ENCODE measurements at regions not wholly inside any gene's neighbourhood (a gene's known extent, or its start where the extent isn't known, plus 50 kb on each side); places are given as distances from the start of the nearest gene placed in this dataset.

DNA sequence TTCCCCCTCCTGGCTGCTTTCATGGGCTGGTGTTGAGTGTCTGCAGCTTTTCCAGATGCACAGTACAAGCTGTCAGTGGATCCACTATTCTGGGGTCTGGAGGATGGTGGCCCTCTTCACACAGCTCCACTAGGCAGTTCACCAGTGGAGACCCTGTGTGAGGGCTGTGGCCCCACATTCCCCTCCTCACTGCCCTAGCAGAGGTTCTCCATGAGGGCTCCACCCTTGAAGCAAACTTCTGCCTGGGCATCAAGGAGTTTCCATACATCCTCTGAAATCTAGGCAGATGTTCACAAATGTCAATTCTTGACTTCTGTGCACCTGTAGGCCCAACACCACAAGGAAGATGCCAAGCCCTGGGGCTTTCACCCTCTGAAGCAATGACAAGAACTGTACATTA, 1386.2 kb upstream of the ACVR2A start:
- no peak overlapping the region for H3K9ac ChIP-seq (ENCODE audit: low read length)
- peaks cover 0 to 4% of the 10 kb centered on the region in 2 experiments; a peak in 1 of 4 replicates for H3K9me3 ChIP-seq (ENCODE audit: control insufficient read depth in 1 of 2, insufficient read depth in 1 of 2, low read depth in 1 of 2, low read length in 2 of 2)
- ChIA-PET POLR2A (no interaction called here), RAD21 (ENCODE audit: low non-redundant PET in 1 of 2, low total read pairs in 2 of 2, uncharacterized antibody in 2 of 2, unreplicated experiment in 2 of 2) (no interaction called here), CTCF (no interaction called here)
- H3K27me3 ChIP-seq (ENCODE audit: insufficient read depth, low read length) = no peaks in the 10 kb centered on the region
- no peak overlapping the region for H2AFZ ChIP-seq (ENCODE audit: low read depth, low read length, poor library complexity, severe bottlenecking)
- no peak overlapping the region for H3K4me3 ChIP-seq (replicated peaks in 1 of 2; ENCODE audit: low read depth in 1 of 2, low read length in 2 of 2)
- no peaks in the 10 kb centered on the region for H3K9me2 ChIP-seq (ENCODE audit: insufficient read depth)
- DNase-seq (ENCODE audit: low read depth, low spot score) = no peak
- H3K4me2 ChIP-seq (ENCODE audit: low read length) = no peak overlapping the region
- intact Hi-C loops (cut with micrococcal nuclease) = no loop called here
- no peak for ATAC-seq
- no peaks in the 10 kb centered on the region; the same call in 1 of the 2 replicates for H4K20me1 ChIP-seq (ENCODE audit: insufficient read depth)
- no peak overlapping the region for H3K27ac ChIP-seq (ENCODE audit: low read depth, low read length)
- H3K36me3 ChIP-seq (ENCODE audit: control insufficient read depth in 1 of 2, insufficient read depth in 2 of 2, low read length in 2 of 2) = no peaks in the 10 kb centered on the region
- no peaks in the 10 kb centered on the region for H3K79me2 ChIP-seq (ENCODE audit: insufficient read depth, low read length)
- TF ChIP-seq ZNF274 (IDR thresholded peaks at IDR 0.05; ENCODE audit: low read depth, low read length) = no peak
- no peak for TF ChIP-seq ZFX (IDR thresholded peaks at IDR 0.05)
- no peak for TF ChIP-seq YY1 (IDR thresholded peaks at IDR 0.05; ENCODE audit: extremely low read depth, insufficient replicate concordance, low read depth, low read length)
- TF ChIP-seq POLR2A (IDR thresholded peaks at IDR 0.05; ENCODE audit: borderline replicate concordance, extremely low read depth, insufficient read depth, insufficient read length) = no peak
- no peak for TF ChIP-seq SP1 (IDR thresholded peaks at IDR 0.05; ENCODE audit: low read depth)
- TF ChIP-seq ELF1 (IDR thresholded peaks at IDR 0.05; ENCODE audit: borderline replicate concordance, low read depth) = no peak
- no peak for TF ChIP-seq EGR1 (IDR thresholded peaks at IDR 0.05; ENCODE audit: low read depth)
- TF ChIP-seq SIN3A (IDR thresholded peaks at IDR 0.05; ENCODE audit: low read depth) = no peak
- no peak for TF ChIP-seq TCF7L2 (IDR thresholded peaks at IDR 0.05; ENCODE audit: borderline replicate concordance, extremely low read depth, insufficient read depth, insufficient read length)
- TF ChIP-seq REST (IDR thresholded peaks at IDR 0.05; ENCODE audit: low read depth) = no peak
- BruUV-seq (replicated peaks) = no TSS peak
- H3K4me1 ChIP-seq (ENCODE audit: control insufficient read depth in 1 of 2, insufficient read depth in 2 of 2, low read length in 2 of 2) = no peaks in the 10 kb centered on the region
